NCI-H524 (cell line): ENCODE measurements at regions not wholly inside any gene's neighbourhood (a gene's known extent, or its start where the extent isn't known, plus 50 kb on each side); places are given as distances from the start of the nearest gene placed in this dataset.

ENCODE experiments used
- DNase-seq, 2 experiments: peaks; one replicate each; lab custom pipeline; 2025; lab: John Stamatoyannopoulos, UW

DNA sequence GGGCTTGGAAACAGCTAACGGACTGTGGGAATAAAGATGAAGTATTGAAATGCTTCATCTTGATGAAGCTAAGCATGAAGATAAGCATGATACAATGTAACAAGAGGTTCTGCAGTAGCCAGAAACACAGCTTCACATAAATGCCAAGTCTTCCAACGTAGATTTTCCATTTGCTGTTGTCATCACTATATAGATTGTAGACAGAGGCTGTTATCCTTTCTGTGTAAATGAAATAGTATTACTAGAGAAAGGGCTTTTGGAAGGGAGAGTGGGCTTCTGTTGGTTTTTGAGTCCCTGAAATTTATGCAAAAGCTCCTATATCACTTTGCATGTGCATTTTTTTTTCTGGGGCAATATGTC is 649.0 kb downstream of the RNF144B start:
- no peak for DNase-seq

DNA sequence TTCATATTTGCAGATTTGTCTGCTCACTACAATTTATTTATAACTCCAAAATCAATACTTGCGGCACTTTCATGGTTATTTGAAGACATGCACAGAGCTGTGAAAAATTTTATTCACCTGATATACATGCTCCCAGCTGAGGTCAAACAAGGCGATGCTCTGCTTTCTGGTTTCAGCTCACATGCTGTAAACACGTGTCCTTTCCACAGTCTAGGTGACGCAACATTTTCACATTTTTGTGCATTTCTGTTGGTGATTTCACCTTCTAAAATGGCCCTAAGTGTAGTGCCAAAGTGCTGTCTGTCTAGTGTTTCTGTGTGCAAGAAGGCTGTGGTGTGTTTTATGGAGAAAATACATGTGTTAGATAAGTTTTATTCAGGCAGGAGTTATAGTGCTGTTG is 650.5 kb downstream of the RNF144B start:
- no peak for DNase-seq

DNA sequence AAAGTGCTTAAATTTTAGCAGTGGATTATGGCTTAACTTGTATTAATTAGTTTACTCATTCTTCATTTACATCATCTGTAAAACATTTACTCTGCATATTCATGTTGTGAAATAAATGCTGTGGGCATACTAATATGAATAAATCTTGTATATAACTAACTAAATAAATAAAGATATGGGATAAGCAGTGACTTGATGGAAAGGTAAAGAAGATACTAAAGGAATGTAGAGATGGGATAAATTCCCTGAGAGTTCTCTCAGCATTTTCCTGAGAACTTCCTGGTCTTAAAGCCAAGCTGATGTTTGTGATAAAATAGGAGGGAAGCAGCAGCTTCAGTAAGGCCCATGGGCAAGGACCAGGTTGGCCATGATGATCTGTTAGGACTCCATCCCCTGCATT is 652.1 kb downstream of the RNF144B start:
- no peak for DNase-seq

DNA sequence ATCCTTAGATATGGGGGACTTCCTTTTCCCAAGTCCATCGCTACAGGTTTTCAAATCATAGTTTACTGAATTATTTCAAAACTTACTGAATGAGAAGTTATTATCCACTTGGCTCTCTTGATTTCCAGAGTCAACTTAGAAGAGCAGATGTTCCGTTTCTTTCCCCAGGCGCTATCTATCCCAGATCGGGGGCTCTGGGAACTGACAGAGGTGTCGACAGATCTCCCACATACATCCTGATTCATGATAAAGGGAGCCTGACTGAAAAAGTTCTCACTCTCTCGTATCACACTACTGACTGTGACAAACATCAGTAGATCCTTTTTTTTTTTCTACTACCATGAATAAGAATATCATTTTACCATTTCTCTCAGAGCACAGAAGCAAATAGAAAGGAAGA is 654.8 kb downstream of the RNF144B start:
- DNase-seq: no peak

DNA sequence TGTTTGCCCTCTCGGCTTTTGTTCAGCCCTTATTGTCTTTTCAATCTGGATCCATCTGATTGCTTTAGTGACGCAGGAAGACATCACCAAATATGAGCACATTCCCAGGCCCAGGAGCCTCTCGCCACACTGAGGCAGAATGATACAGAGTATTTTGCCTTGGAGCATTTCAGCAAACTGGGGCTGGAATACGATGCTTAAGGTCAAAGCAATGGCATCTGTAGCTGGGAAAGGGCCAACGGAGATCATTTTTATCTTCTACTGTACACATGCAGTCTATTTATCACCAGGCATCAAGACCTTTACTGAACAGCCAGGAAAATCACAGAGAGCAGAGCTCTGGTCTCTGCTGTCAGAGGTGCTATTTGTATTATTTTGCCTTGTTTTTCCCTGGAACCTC is 655.3 kb downstream of the RNF144B start:
- DNase-seq: no peak

DNA sequence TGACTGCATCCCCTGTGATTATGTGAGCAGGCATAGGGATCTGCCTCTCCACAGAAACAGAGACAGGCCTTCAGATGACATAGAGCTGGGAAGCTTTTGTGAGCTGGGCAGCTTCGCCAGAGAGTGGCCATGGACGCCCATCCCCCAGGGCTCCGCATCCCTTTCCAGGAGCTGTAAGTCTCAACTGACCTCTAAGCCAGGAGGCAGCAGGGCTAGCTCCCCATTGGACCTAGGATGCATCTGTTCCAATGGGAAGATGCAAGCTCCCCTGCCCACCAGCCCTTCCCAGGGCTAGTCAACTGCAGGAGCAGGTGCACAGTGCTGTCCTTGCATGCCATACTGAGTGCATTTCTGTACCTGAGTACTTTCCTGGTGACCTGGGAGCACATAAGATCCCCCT is 663.6 kb downstream of the RNF144B start:
- no peak for DNase-seq

DNA sequence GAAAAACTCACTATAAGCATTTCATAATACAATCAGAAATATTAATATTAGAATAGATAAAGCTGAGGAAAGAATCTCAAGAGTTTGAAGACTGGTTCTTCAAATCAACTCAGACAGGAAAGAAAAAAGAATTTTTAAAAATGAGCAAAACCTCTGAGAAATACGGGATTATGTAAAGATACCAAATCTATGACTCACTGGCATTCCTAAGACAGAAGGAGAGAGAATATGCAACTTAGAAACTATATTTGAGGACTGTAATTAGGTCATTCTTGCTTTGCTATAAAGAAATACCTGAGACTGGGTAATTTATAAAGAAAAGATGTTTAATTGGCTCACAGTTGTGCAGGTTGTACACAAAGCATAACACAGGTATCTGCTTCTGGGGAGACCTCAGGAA is 665.1 kb downstream of the RNF144B start:
- DNase-seq: no peak

DNA sequence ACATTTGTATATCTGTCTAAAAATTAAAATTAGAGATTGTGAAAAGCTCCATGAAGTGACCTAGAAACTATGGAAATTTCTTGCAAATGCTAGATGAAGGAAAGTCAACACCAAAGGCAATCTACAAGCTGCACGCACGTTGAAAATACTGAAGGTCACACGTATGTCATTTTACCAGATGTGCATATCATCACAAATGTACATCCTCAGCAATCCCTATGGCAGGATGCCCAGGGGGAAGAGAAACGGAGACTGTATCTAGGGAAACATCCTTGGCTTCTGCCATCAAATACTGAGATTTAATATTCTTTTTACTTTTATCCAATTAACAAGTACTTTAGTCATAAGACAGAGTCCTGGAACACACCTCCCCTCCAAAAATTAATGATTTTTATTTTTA is 672.0 kb downstream of the RNF144B start:
- no peak for DNase-seq

DNA sequence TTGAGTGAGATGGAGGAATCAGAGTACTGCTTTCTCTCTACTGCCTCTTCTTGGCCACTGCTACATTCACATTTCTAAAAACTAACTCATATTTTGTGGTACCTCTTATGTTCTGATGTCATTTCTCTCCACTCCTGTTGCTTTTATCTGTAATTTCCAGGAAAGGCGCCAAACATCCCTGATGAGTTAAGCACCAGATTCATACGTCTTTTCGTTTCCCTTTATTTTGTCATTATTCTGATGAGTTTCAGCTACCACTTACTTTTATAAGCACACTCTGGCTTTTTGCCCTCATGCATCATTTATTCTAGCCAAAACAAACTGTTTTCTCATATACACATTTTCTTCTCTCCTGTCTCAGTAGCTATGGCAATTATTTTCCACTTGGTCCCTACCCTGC is 680.0 kb downstream of the RNF144B start:
- no peak for DNase-seq

DNA sequence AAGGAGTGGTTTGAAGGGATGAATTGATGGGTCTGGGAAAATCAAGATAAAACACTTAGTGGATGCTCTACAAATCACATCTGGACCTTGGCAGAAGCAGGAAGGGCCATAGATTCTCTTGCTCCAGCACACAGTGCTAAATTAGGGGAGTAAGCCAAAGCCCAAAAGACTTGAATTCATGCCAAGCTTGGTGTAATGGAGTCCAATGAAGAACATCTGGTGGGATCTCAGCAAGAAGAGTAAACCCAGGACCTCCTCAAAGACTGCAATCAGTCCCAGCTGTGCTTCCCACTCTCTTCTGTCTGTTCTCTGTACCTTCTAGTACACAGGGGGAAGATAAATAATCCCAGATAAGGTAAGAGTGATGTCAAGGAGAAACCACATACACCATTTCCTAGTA is 683.4 kb downstream of the RNF144B start:
- no peak for DNase-seq

DNA sequence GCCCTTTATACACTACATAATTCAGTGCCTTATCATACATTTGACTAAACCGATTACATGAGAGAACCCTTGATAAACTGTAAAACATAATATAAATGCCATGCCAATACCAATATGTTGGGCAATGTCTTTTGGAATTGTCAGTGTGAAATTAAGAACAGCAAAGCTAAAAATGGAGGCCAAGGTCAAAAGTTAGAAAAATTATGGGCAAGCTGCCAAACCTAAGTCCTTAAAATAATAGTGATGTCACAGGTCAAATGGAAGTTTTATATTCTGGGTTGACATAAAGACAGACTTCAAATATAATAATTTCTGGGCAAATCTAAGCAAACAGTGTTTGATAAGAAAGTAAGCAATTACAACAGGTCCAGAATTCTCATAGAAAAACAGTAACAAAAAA is 696.7 kb downstream of the RNF144B start:
- no peak for DNase-seq

DNA sequence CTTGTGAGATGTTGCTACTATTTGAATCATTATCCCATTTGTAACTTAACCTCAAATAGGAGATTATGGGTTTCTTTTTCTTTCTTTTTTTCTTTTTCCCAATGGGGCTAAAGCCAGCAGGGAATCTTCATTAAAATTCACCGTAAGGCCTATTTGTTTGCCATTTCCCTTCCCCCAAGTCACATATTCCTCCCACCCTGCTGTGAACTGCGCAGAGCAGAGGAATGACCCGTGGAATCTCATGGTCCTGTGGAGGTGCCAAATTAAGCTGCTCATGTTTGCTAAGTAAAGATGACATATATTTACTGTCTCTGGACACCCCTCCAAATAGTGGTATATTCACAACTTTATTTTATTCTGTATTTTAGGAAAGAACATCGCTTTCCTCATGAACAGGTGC is 699.3 kb downstream of the RNF144B start:
- no peak for DNase-seq

DNA sequence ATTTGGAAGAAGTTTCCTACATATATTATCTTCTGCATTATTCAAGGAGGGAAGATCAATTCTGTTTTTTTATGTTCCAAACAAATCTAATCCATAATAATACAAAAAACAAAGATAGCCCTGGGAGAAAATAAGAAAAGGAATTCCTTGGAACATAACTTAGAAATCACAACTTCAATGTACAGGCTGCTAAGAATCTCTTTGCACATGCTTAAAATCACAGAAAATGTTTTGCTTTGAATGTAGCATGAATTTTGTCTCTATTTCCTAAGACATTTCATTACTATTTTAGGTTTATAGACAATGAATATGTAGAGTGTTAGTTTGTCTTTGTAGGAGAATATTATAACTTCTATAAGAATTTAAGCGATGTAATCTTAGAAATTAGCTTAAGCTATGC is 700.1 kb downstream of the RNF144B start:
- no peak for DNase-seq

DNA sequence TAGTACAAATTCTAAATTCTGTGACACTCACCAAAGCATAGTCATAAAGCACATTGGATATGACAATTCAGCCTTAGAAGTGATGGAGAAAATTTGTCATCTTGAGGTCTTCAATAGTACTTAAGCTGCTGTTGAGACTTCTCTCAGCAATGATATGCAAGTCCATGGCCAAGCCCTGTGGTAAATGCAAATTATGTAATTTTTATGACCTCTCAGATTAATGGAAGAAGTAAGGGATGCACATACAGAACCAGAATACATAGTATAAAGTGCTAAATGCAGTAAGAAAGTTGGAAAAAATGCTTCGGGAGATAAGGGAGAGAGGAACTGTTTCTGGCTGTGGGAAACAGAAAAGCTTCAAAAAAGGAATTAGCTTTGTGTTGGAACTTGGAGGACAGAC is 700.7 kb downstream of the RNF144B start:
- DNase-seq: no peak

DNA sequence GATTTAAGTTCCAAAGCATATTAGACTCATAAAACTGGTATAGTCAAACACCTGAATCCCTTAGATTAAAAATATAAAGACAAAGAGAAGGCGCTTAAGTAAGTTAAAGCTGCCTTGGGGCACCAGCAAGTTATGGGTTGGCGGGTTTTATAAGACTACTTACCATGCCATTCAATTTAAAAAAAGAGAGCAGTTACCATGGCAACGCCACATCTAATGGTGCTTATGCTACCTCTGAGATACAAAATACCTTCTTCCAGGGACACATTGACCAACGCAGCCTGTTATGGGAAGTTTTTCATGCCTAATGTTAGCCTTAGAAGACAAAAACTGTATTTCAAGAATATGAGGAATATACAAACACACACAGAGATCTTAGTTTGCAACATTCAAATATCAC is 713.6 kb downstream of the RNF144B start:
- DNase-seq: no peak

DNA sequence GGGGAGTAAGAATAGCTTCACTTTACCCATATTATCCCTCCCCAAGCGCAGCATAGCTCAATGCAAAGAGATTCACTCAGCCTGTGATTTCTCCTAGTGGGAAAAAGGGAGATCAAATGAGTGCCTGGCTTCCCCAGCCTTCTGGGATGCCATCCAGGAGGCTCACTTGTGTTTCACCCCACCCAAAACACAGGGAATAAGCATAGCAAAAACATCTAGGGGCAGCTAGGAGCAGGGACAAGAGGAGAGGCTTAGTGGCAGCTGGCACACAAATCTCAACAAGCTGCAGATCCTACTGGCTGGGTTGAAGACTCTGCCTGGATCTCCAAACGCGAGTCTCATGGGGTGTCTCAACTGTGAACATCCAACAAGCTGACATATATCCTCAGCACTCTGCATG is 715.8 kb downstream of the RNF144B start:
- peak in 1 of 2 experiments; percentile 17 for DNase-seq

DNA sequence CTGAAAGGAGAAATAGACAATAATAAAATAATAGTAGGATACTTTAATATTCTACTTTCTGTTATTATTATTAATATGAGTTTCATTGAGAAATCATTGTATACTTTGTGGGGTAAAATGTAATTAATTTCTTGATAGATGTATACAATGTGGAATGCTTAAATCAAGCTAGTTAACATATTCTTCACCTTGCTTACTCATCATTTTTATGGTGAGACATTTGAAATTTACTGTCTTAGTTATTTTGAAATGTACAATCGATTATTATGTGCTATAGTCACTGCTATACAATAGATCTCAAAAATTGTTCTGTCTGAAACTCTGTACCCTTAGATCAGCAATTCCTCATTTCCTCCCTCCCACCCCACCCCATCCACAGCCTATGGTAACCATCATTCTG is 720.3 kb downstream of the RNF144B start:
- DNase-seq: no peak

DNA sequence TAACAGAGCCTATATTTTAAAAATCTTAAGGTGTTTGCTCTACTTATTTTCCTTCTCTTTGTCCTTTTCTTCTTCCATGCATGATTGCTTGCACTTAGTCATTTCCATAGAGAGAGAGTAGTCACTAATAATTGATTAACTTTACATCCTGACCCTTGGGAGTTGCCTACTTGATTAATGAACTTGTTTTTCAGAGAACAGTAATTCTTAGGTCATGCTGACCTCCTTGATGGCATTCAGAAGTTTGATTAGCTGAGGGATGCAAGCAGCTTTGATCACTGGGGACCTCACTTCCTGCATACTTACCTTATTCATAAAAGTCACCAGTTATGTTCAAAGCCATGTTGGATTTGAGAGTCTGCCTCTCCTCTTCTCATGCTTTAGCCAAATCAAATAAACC is 715.6 kb upstream of the ID4 start:
- DNase-seq: no peak

DNA sequence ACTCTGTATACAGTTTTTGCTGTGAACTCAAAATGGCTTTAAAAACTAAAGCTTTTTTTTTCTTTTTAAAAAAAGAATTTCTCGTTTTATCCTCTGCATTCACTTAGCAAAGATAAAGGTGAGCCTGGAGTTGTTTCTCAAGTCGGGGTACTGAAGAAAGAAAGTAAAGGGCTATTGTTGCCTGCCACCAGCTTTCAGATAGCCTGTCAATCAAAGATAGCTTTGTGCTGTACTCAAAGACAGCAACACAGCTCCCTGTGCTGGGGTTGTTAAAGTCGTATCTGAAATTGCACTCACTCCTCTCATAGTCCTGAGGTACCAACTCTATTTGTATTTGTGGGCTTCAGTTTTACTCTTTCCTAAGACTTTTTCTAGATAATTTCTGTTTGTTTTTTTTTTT is 710.1 kb upstream of the ID4 start:
- DNase-seq: no peak

DNA sequence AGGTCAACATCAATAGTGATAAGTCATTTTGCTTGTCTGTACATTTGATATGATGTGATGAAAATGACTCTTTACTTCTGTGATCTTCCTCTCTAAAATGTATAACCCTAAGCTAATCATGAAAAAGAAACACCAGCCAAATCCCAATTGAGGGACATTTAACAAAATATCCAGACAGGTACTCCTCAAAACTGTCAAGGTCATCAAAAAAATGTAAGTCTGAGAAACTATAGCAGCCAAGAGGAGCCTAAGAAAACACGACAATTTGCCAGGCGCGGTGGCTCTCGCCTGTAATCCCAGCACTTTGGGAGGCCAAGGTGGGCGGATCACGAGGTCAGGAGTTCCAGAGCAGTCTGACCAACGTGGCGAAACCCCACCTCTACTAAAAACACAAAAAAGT is 708.5 kb upstream of the ID4 start:
- no peak for DNase-seq

DNA sequence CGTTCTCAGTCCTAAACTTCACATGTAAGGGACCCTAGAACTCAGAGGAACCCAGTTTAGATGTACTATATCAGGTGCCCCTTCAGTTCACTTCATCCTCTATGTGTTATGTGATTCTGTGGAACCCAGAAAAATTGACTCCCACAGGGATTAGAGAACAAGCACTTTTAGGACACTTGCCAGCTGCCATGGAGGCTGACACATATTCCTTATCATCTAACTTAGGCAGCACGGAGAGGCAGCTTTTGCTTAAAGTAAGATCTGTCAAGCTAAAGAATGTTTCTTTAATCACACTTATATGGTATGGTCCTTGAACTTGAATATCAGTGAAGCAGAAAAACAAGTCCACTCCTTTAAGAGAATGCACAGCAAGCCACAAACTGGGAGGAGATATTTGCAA is 701.5 kb upstream of the ID4 start:
- peak in 1 of 2 experiments; percentile 14 for DNase-seq

DNA sequence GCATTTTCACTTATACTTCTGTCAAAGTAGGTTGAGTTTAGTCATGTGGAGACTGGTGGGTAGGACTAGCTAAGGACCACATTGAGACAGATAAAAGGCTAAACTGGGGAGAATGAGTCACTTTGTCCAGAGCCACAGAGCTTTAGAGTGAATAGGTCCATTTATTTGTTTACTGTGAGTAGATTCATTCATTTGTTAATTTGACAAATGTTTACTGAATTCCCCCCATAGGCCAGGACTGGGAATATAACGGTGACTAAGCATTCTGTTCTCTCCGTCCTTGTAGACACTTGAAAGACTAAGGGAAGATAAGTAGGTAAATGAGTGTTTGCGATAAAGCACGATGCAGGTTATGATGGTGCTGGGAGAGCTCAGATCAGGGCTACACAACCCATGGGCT is 699.7 kb upstream of the ID4 start:
- no peak for DNase-seq

DNA sequence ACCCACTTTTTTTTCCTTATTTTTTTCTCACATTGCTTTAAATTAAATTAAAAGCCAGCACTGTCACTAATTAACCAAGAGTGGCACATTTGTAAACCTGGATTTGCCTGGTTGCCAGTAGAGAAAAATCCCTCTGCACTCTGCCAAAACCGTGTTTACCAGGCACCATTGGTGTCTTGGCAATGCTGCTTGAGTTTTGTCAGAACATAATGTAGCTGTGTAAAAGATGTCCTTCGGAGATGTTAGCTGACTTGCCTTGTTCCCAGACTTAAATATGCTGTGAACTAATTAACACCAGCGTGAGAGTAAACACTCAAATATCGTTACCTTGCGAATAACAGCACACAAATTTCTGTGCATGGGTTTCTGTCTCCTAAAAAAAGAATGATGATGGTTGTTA is 694.9 kb upstream of the ID4 start:
- DNase-seq: no peak

DNA sequence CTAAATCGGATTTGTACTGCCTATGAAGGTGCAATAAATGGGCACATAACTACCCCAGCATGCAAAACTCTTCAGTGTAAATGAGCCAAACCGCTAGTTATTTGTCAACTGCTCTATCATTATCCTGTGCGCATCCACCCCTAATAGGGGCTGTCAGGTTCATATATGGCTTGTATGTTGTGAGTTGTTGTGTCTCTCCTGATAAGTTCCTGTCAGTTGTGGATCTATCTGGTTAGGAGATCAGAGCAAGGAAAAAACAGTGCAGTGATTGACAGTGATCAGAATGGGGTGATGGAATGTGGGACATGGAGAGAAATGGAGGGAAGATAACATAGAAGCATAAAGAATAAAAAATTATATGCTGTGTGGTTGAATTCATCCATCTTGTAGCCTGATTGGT is 686.9 kb upstream of the ID4 start:
- no peak for DNase-seq

DNA sequence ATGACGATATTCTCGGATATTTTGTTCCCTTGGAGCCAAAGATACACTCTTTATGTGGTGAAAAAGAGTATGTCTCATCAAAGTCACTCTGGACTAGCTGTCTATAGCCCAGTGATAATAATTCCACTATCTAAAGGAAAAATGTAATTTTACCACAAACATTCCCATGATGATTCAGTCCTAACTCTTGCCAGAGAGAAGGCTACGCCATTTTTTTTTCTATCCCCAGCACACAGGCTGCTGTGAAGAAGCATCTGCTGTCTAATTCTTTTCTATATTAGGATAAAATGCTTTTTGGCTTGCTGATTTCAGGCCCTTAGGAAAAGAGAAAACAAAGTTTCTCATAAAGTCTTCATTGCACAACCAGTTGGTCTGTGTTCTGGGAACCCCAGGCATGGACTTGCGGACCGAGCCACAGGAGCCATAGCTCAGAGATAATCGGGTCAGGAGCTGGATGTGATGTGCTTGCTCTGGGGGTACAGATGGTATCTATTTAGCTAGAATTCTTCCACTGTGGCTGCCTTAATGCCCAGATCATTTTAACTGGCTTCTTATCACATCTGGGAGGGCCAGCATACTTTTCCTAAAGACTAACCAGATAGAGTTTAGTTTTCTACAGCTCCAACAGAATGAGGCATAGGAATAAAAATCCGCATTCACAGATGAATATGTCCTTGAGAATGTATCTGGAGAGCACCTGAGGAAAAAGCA is 683.7 kb upstream of the ID4 start:
- no peak for DNase-seq
